ENCODE measurements at regions not wholly inside any gene's neighbourhood (a gene's known extent, or its start where the extent isn't known, plus 50 kb on each side); places are given as distances from the start of the nearest gene placed in this dataset.

- DNase-seq (no peak), ATAC-seq (no peak), FAIRE-seq (no peak)
- intact Hi-C loops (cut with DNase I): no loop called here
- Histone ChIP-seq H3K36me3 (no peaks in the 10 kb centered on the region), H3K4me3 (no peak overlapping the region), H3K27me3 (no peaks in the 10 kb centered on the region), H3K9me3 (no peaks in the 10 kb centered on the region), H3K4me1 (no peaks in the 10 kb centered on the region), H3K27ac (no peak overlapping the region)
- TF ChIP-seq CTCF (IDR thresholded peaks at IDR 0.05): no peak
Observed at GRCh38 chr1:106925750-106926149, 130.7 kb upstream of the PRMT6 start.

GRCh38 chr1:106926803-106927582 lies 129.5 kb upstream of the PRMT6 start:
- no peak overlapping the region for H3K4me3 ChIP-seq
- H3K36me3 ChIP-seq: no peaks in the 10 kb centered on the region
- no peaks in the 10 kb centered on the region for H3K9me3 ChIP-seq
- no peak for TF ChIP-seq CTCF (IDR thresholded peaks at IDR 0.05)
- no peaks in the 10 kb centered on the region for H3K27me3 ChIP-seq
- FAIRE-seq (no peak), DNase-seq (no peak), ATAC-seq (no peak)
- no peak overlapping the region for H3K27ac ChIP-seq
- intact Hi-C loops (cut with DNase I): no loop called here
- H3K4me1 ChIP-seq: no peaks in the 10 kb centered on the region
- WGBS, 2 donors: 48 to 58% methylated on average over 5 of the region's 5 CpGs

- TF ChIP-seq CTCF (IDR thresholded peaks at IDR 0.05): no peak
- WGBS, 2 donors: 53 to 55% methylated on average over 3 of the region's 3 CpGs
- no peaks in the 10 kb centered on the region for H3K36me3 ChIP-seq
Observed at GRCh38 chr1:106937104-106937503, 119.4 kb upstream of the PRMT6 start.

GRCh38 chr1:106944721-106945120 lies 111.8 kb upstream of the PRMT6 start:
- Histone ChIP-seq H3K9me3 (no peaks in the 10 kb centered on the region), H3K4me1 (no peaks in the 10 kb centered on the region), H3K27ac (no peak overlapping the region), H3K27me3 (no peaks in the 10 kb centered on the region), H3K36me3 (no peaks in the 10 kb centered on the region), H3K4me3 (no peak overlapping the region)
- no peak for TF ChIP-seq CTCF (IDR thresholded peaks at IDR 0.05)
- WGBS, 2 donors: 45 to 54% methylated on average over 2 of the region's 2 CpGs
- DNase-seq (no peak), ATAC-seq (no peak), FAIRE-seq (no peak)
- intact Hi-C loops (cut with DNase I): no loop called here

More at GRCh38 chr1:106937104-106937503, 119.4 kb upstream of the PRMT6 start:
- ATAC-seq (no peak), FAIRE-seq (no peak), DNase-seq (no peak)
- no peak overlapping the region for H3K27ac ChIP-seq
- H3K27me3 ChIP-seq: no peaks in the 10 kb centered on the region
- no peaks in the 10 kb centered on the region for H3K4me1 ChIP-seq
- H3K4me3 ChIP-seq: no peak overlapping the region
- intact Hi-C loops (cut with DNase I): no loop called here
- no peaks in the 10 kb centered on the region for H3K9me3 ChIP-seq

- DNase-seq (no peak), FAIRE-seq (no peak), ATAC-seq (no peak)
- TF ChIP-seq CTCF (IDR thresholded peaks at IDR 0.05): no peak
- intact Hi-C loops (cut with DNase I): no loop called here
- Histone ChIP-seq H3K4me1 (no peaks in the 10 kb centered on the region), H3K36me3 (no peaks in the 10 kb centered on the region), H3K27me3 (no peaks in the 10 kb centered on the region), H3K27ac (no peak overlapping the region), H3K4me3 (no peak overlapping the region), H3K9me3 (no peaks in the 10 kb centered on the region)
- WGBS, 2 donors: 54 to 75% methylated on average over 1 of the region's 1 CpG
Observed at GRCh38 chr1:106952776-106953175, 103.7 kb upstream of the PRMT6 start.

Measured in pancreas (tissue), 10 donors.